DOHH2 (cell line): ENCODE measurements at regions not wholly inside any gene's neighbourhood (a gene's known extent, or its start where the extent isn't known, plus 50 kb on each side); places are given as distances from the start of the nearest gene placed in this dataset.

Experiments used
- EZH2phosphoT487 ChIP-seq: fragments of 200-600 bp; sonication (generic); IDR thresholded peaks from 2 replicates; pipeline ENCODE4 v1.6.1; 2017; ENCODE audit warnings: borderline replicate concordance, mild to moderate bottlenecking, antibody characterized with exemption, low read length, moderate library complexity, mixed read lengths
- TF ChIP-seq, protein P1 (sequence below): fragments of 200-600 bp; sonication (generic); IDR thresholded peaks from one replicate; pipeline ENCODE4 v1.5.1; 2014; ENCODE audit warnings: antibody characterized with exemption, mild to moderate bottlenecking, low read depth, low read length; ENCODE audit not compliant: poor library complexity, severe bottlenecking

DNA sequence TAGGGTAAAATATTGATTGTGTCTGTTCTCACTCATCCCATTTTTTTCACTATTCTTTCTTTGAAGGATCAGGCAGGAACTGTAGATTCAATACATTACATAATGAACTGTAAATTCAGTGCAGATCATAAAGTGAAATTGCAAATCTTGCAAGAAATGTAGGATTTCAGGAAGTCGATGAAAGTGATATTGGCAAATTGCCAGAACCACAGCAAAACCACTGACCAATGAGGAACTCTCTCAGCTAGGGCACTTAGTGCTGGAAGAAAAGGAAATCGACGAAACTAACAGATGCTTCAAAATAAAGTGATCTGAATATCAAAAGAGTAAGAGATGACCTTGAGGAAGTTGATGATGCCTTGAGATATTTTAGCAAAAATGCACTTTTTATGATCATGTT lies 157.6 kb downstream of the AACS start:
- TF ChIP-seq, protein P1, sequence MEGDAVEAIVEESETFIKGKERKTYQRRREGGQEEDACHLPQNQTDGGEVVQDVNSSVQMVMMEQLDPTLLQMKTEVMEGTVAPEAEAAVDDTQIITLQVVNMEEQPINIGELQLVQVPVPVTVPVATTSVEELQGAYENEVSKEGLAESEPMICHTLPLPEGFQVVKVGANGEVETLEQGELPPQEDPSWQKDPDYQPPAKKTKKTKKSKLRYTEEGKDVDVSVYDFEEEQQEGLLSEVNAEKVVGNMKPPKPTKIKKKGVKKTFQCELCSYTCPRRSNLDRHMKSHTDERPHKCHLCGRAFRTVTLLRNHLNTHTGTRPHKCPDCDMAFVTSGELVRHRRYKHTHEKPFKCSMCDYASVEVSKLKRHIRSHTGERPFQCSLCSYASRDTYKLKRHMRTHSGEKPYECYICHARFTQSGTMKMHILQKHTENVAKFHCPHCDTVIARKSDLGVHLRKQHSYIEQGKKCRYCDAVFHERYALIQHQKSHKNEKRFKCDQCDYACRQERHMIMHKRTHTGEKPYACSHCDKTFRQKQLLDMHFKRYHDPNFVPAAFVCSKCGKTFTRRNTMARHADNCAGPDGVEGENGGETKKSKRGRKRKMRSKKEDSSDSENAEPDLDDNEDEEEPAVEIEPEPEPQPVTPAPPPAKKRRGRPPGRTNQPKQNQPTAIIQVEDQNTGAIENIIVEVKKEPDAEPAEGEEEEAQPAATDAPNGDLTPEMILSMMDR: no peak
- TF ChIP-seq EZH2phosphoT487: no peak
